HG02610 (cell line): ENCODE measurements at regions not wholly inside any gene's neighbourhood (a gene's known extent, or its start where the extent isn't known, plus 50 kb on each side); places are given as distances from the start of the nearest gene placed in this dataset.

Experiments
- ATAC-seq: cut with Tn5 transposase; IDR thresholded peaks from one replicate; pipeline ENCODE4 v1.9.1; 2021; ENCODE audit warnings: mild to moderate bottlenecking, moderate library complexity; ENCODE audit not compliant: unreplicated experiment

- ATAC-seq: no peak
These were observed 533.6 kb downstream of the RNF144B start for GRCh38 chr6:18920701-18921100.

GRCh38 chr6:18931086-18931485 lies 543.9 kb downstream of the RNF144B start:
- ATAC-seq: no peak

GRCh38 chr6:18958146-18958545 lies 571.0 kb downstream of the RNF144B start:
- ATAC-seq: no peak

GRCh38 chr6:18961566-18961965 lies 574.4 kb downstream of the RNF144B start:
- ATAC-seq: no peak

GRCh38 chr6:18962361-18962905 lies 575.3 kb downstream of the RNF144B start:
- no peak for ATAC-seq

GRCh38 chr6:18963439-18963838 lies 576.3 kb downstream of the RNF144B start:
- no peak for ATAC-seq

GRCh38 chr6:18973251-18973650 lies 586.1 kb downstream of the RNF144B start:
- no peak for ATAC-seq

- ATAC-seq: no peak
These were observed 588.9 kb downstream of the RNF144B start for GRCh38 chr6:18976091-18976490.

- ATAC-seq: no peak
These were observed 589.8 kb downstream of the RNF144B start for GRCh38 chr6:18976966-18977365.

- ATAC-seq: no peak
These were observed 591.4 kb downstream of the RNF144B start for GRCh38 chr6:18978337-18979128.

- no peak for ATAC-seq
These were observed 597.9 kb downstream of the RNF144B start for GRCh38 chr6:18985061-18985460.

- no peak for ATAC-seq
These were observed 598.8 kb downstream of the RNF144B start for GRCh38 chr6:18985996-18986395.

GRCh38 chr6:18988636-18989035 lies 601.5 kb downstream of the RNF144B start:
- ATAC-seq: no peak

- ATAC-seq: peak; percentile 75
These were observed 603.2 kb downstream of the RNF144B start for GRCh38 chr6:18990059-18990978.

GRCh38 chr6:18997375-18997826 lies 610.3 kb downstream of the RNF144B start:
- peak; percentile 97 for ATAC-seq

GRCh38 chr6:19002976-19003560 lies 615.9 kb downstream of the RNF144B start:
- no peak for ATAC-seq

GRCh38 chr6:19004176-19004575 lies 617.0 kb downstream of the RNF144B start:
- ATAC-seq: no peak

- no peak for ATAC-seq
These were observed 622.6 kb downstream of the RNF144B start for GRCh38 chr6:19009769-19010168.

- ATAC-seq: no peak
These were observed 626.0 kb downstream of the RNF144B start for GRCh38 chr6:19013026-19013705.

GRCh38 chr6:19024737-19025136 lies 637.6 kb downstream of the RNF144B start:
- no peak for ATAC-seq

GRCh38 chr6:19028201-19028600 lies 641.1 kb downstream of the RNF144B start:
- no peak for ATAC-seq
